ENCODE measurements at regions not wholly inside any gene's neighbourhood (a gene's known extent, or its start where the extent isn't known, plus 50 kb on each side); places are given as distances from the start of the nearest gene placed in this dataset.
"Not testable (repeated sequence)": the region's sequence is repeated elsewhere in the genome, so short reads cannot be mapped to it uniquely, and the experiment has no call there.

DNA sequence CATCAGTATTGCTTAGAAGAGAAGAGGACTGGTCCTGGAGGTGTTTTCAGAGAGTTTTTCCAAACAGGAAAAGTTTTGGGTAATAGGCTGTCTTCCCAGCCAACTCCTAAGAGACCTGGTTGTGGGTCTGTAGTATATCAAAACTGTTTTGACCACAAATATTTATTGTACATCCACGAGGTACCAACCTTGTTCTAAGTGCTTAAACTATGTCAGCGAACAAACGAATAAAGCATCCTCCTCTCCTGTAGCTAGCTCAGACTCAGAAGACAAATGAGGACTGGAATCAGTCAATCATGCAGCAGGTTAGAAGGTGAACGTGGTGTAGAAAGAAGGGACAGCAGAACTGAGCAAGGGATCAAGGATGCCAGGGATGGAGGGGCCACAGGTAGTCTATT is 61.6 kb upstream of the MKI67 start:
- Histone ChIP-seq H3K27ac (no peak overlapping the region), H2AFZ (no peak overlapping the region), H3K27me3 (ENCODE audit: control insufficient read depth, insufficient read depth, low read length) (no peaks in the 10 kb centered on the region), H3K9me3 (ENCODE audit: control insufficient read depth, low read length) (no peaks in the 10 kb centered on the region), H3K4me2 (ENCODE audit: low read length) (peak overlapping the region; percentile 1), H3K9ac (no peak overlapping the region), H3K36me3 (ENCODE audit: control insufficient read depth, insufficient read depth, low read length) (no peaks in the 10 kb centered on the region), H3K79me2 (no peaks in the 10 kb centered on the region), H3K4me1 (no peaks in the 10 kb centered on the region), H3K4me3 (ENCODE audit: low read depth, low read length) (no peak overlapping the region)
- TF ChIP-seq, protein P1, sequence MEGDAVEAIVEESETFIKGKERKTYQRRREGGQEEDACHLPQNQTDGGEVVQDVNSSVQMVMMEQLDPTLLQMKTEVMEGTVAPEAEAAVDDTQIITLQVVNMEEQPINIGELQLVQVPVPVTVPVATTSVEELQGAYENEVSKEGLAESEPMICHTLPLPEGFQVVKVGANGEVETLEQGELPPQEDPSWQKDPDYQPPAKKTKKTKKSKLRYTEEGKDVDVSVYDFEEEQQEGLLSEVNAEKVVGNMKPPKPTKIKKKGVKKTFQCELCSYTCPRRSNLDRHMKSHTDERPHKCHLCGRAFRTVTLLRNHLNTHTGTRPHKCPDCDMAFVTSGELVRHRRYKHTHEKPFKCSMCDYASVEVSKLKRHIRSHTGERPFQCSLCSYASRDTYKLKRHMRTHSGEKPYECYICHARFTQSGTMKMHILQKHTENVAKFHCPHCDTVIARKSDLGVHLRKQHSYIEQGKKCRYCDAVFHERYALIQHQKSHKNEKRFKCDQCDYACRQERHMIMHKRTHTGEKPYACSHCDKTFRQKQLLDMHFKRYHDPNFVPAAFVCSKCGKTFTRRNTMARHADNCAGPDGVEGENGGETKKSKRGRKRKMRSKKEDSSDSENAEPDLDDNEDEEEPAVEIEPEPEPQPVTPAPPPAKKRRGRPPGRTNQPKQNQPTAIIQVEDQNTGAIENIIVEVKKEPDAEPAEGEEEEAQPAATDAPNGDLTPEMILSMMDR (IDR thresholded peaks at IDR 0.05): no peak

DNA sequence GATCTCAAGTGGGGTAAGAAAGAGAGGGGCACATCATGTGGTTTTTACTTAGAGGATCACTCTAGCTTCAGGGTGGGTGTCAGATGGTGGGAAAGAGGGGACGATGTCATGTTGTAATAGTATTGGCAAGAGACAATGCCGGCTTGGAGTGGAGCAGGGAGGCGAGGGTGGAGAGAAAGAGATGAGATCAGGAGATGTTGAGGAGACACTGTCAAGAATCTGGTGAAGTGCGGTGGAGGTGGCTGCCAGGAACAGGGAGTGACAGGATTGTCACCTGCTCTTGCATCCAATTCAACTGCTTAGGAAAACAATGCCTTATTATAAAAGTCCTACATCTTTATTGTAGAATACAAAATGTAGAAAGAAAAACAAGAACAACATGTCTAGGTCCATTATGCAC is 63.0 kb upstream of the MKI67 start:
- H3K9ac ChIP-seq: no peak overlapping the region
- no peaks in the 10 kb centered on the region for H3K4me1 ChIP-seq
- H3K9me3 ChIP-seq (ENCODE audit: control insufficient read depth, low read length): no peaks in the 10 kb centered on the region
- no peak overlapping the region for H3K4me3 ChIP-seq (ENCODE audit: low read depth, low read length)
- no peak overlapping the region for H3K4me2 ChIP-seq (ENCODE audit: low read length)
- H3K79me2 ChIP-seq: no peaks in the 10 kb centered on the region
- TF ChIP-seq, protein P1 (IDR thresholded peaks at IDR 0.05): no peak
- H3K27ac ChIP-seq: no peak overlapping the region
- H3K36me3 ChIP-seq (ENCODE audit: control insufficient read depth, insufficient read depth, low read length): no peaks in the 10 kb centered on the region
- H2AFZ ChIP-seq: no peak overlapping the region
- no peaks in the 10 kb centered on the region for H3K27me3 ChIP-seq (ENCODE audit: control insufficient read depth, insufficient read depth, low read length)

DNA sequence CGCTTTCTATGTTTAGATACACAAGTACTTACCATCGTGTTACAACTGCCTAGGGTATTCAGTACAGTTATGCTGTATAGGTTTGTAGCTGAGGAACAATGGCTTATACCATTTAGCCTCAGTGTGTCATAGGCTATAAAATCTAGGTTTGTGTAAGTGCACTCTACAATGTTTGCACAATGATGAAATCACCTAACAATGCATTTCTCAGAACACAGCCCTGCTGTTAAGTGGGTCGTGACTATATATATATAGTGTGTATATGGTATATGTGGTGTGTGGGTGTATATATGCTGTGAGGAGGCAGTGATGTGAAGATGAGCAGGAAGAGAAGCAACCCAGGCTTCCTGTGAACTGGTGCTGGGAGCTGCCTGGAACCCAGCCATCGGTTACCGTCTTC is 65.6 kb upstream of the MKI67 start:
- Histone ChIP-seq H3K4me3 (ENCODE audit: low read depth, low read length) (no peak overlapping the region), H3K4me1 (no peaks in the 10 kb centered on the region)
- TF ChIP-seq, protein P1 (IDR thresholded peaks at IDR 0.05): no peak

DNA sequence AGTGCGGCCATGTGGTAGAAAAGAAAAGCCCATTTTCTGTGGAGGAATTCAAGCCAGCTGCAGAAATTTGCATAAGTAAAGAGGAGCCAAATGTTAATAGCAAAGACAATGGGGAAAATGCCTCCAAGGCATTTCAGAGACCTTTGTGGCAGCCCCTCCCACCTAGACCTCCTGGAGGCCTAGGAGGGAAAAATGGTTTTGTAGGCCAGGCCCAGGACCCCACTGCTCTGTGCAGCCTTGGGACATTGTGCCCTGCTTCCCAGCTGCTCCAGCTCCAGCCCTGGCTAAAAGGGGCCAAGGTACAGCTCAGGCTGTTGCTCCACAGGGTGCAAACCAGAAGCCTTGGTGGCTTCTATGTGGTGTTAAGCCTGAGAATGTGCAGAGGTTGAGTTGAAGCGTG is 75.6 kb upstream of the MKI67 start:
- not testable (repeated sequence) for H3K9me3 ChIP-seq (ENCODE audit: control insufficient read depth, low read length); H3K4me3 ChIP-seq (ENCODE audit: low read depth, low read length); H3K36me3 ChIP-seq (ENCODE audit: control insufficient read depth, insufficient read depth, low read length); H3K9ac ChIP-seq; H3K4me1 ChIP-seq; H3K27me3 ChIP-seq (ENCODE audit: control insufficient read depth, insufficient read depth, low read length); H3K4me2 ChIP-seq (ENCODE audit: low read length); H2AFZ ChIP-seq; H3K79me2 ChIP-seq; H3K27ac ChIP-seq

More for the DNA sequence above, 65.6 kb upstream of the MKI67 start:
- Histone ChIP-seq H2AFZ (no peak overlapping the region), H3K79me2 (no peaks in the 10 kb centered on the region), H3K4me2 (ENCODE audit: low read length) (no peak overlapping the region), H3K36me3 (ENCODE audit: control insufficient read depth, insufficient read depth, low read length) (no peaks in the 10 kb centered on the region), H3K9ac (no peak overlapping the region), H3K9me3 (ENCODE audit: control insufficient read depth, low read length) (no peaks in the 10 kb centered on the region), H3K27me3 (ENCODE audit: control insufficient read depth, insufficient read depth, low read length) (no peaks in the 10 kb centered on the region), H3K27ac (no peak overlapping the region)

DNA sequence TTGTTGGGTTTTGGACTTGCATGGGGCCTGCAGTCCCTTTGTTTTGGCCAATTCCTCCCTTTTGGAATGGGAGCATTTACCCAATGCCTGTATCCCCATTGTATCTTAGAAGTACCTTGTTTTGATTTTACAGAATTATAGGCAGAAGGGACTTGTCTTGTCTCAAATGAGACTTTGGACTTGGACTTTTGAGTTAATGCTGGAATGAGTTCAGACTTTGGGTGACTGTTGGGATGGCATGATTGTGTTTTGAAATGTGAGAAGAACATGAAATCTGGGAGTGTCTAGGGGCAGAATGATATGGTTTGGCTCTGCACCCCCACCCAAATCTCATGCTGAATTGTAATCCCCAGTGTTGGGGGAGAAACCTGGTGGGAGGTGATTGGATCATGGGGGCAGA is 76.8 kb upstream of the MKI67 start:
- Histone ChIP-seq H3K4me2 (ENCODE audit: low read length) (no peak overlapping the region), H2AFZ (no peak overlapping the region), H3K79me2 (no peaks in the 10 kb centered on the region), H3K4me3 (ENCODE audit: low read depth, low read length) (no peak overlapping the region), H3K27ac (no peak overlapping the region), H3K36me3 (ENCODE audit: control insufficient read depth, insufficient read depth, low read length) (no peaks in the 10 kb centered on the region), H3K27me3 (ENCODE audit: control insufficient read depth, insufficient read depth, low read length) (no peaks in the 10 kb centered on the region), H3K4me1 (no peaks in the 10 kb centered on the region), H3K9me3 (ENCODE audit: control insufficient read depth, low read length) (no peaks in the 10 kb centered on the region), H3K9ac (no peak overlapping the region)
- TF ChIP-seq, protein P1 (IDR thresholded peaks at IDR 0.05): no peak

DNA sequence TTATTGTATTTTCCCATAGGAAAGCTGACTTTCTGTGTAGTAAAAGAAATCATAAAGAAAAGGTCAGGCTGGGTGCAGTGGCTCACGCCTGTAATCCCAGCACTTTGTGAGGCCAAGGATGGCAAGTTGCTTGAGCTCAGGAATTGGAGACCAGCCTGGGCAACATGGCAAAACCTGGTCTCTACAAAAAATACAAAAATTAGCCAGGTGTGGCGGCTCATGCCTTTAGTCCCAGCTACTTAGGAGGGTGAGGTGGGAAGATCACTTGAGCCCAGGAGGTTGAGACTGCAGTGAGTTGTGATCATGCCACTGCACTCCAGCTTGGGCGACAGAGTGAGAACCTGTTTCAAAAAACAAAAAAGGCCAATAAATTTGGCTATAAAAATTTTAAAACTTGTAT is 79.4 kb upstream of the MKI67 start:
- not testable (repeated sequence) for H3K27ac ChIP-seq; H3K27me3 ChIP-seq (ENCODE audit: control insufficient read depth, insufficient read depth, low read length); H3K79me2 ChIP-seq; H3K36me3 ChIP-seq (ENCODE audit: control insufficient read depth, insufficient read depth, low read length); H2AFZ ChIP-seq; H3K4me3 ChIP-seq (ENCODE audit: low read depth, low read length); H3K4me1 ChIP-seq; H3K9me3 ChIP-seq (ENCODE audit: control insufficient read depth, low read length); H3K4me2 ChIP-seq (ENCODE audit: low read length); H3K9ac ChIP-seq

Measured in parathyroid adenoma (tissue), 2 donors.